GM12891 (cell line): ENCODE measurements at regions not wholly inside any gene's neighbourhood (a gene's known extent, or its start where the extent isn't known, plus 50 kb on each side); places are given as distances from the start of the nearest gene placed in this dataset.
"Not testable (repeated sequence)": the region's sequence is repeated elsewhere in the genome, so short reads cannot be mapped to it uniquely, and the experiment has no call there.

Experiments used
- DNase-seq: peaks from one replicate; pipeline ENCODE4 v3.0.0; 2011; ENCODE audit warnings: low spot score; ENCODE audit not compliant: insufficient read length
- FAIRE-seq: peaks from 2 replicates; lab custom pipeline; 2011; peaks lifted over from hg19 to GRCh38; lab: Jason Lieb, UNC
- PAX5 ChIP-seq: IDR thresholded peaks from 2 replicates; pipeline ENCODE4 v1.6.1; 2011; ENCODE audit warnings: low read length, moderate library complexity, mild to moderate bottlenecking; ENCODE audit not compliant: insufficient read depth, severe bottlenecking
- POLR2A ChIP-seq: IDR thresholded peaks from 2 replicates; pipeline ENCODE4 v1.6.1; 2011; ENCODE audit warnings: low read depth, low read length, control low read depth
- POLR2AphosphoS5 ChIP-seq: IDR thresholded peaks from 2 replicates; pipeline ENCODE4 v1.6.1; 2011; ENCODE audit warnings: low read depth, low read length, control low read depth
- POU2F2 ChIP-seq: IDR thresholded peaks from 2 replicates; pipeline ENCODE4 v1.6.1; 2011; ENCODE audit warnings: low read depth, mild to moderate bottlenecking, control low read depth, low read length, moderate library complexity
- SPI1 ChIP-seq: IDR thresholded peaks from 2 replicates; pipeline ENCODE4 v1.6.1; 2011; ENCODE audit warnings: low read depth, low read length, control low read depth
- TAF1 ChIP-seq: IDR thresholded peaks from 2 replicates; pipeline ENCODE4 v1.6.1; 2011; ENCODE audit warnings: low read depth, low read length, control low read depth

GRCh38 chr3:10653866-10654611 lies 148.7 kb upstream of the ATP2B2 start:
- TF ChIP-seq POLR2A = no peak
- TF ChIP-seq PAX5 = no peak
- no peak for TF ChIP-seq POU2F2
- no peak for TF ChIP-seq SPI1
- TF ChIP-seq POLR2AphosphoS5 = no peak
- no peak for TF ChIP-seq TAF1
- DNase-seq (no peak), FAIRE-seq (no peak)

- no peak for TF ChIP-seq POLR2A
- no peak for TF ChIP-seq TAF1
- TF ChIP-seq SPI1 = no peak
- TF ChIP-seq PAX5 = no peak
- TF ChIP-seq POLR2AphosphoS5 = no peak
- TF ChIP-seq POU2F2 = no peak
- DNase-seq (no peak), FAIRE-seq (no peak)
Observed at GRCh38 chr3:10655105-10655504, 149.7 kb upstream of the ATP2B2 start.

- DNase-seq, FAIRE-seq: not testable (repeated sequence)
Observed at GRCh38 chr3:10657339-10657738, 152.0 kb upstream of the ATP2B2 start.

- DNase-seq (no peak), FAIRE-seq (no peak)
- TF ChIP-seq POLR2A (no peak), POLR2AphosphoS5 (no peak), PAX5 (no peak), TAF1 (no peak), SPI1 (no peak), POU2F2 (no peak)
Observed at GRCh38 chr3:10665592-10665991, 150.4 kb upstream of the SLC6A11 start.

- DNase-seq (no peak), FAIRE-seq (no peak)
Observed at GRCh38 chr3:10666621-10667020, 149.4 kb upstream of the SLC6A11 start.

GRCh38 chr3:10667269-10667668 lies 148.8 kb upstream of the SLC6A11 start:
- TF ChIP-seq PAX5 = no peak
- TF ChIP-seq SPI1 = no peak
- TF ChIP-seq POU2F2 = no peak
- no peak for TF ChIP-seq POLR2AphosphoS5
- no peak for TF ChIP-seq TAF1
- TF ChIP-seq POLR2A = no peak
- DNase-seq = no peak
- no peak for FAIRE-seq

More at GRCh38 chr3:10666621-10667020, 149.4 kb upstream of the SLC6A11 start:
- no peak for TF ChIP-seq POLR2AphosphoS5
- no peak for TF ChIP-seq SPI1
- no peak for TF ChIP-seq TAF1
- TF ChIP-seq PAX5 = no peak
- TF ChIP-seq POU2F2 = no peak
- no peak for TF ChIP-seq POLR2A

- DNase-seq (no peak), FAIRE-seq (no peak)
- TF ChIP-seq TAF1 (no peak), POLR2AphosphoS5 (no peak), PAX5 (no peak), SPI1 (no peak)
Observed at GRCh38 chr3:10667901-10668476, 148.0 kb upstream of the SLC6A11 start.

GRCh38 chr3:10669490-10670048 lies 146.5 kb upstream of the SLC6A11 start:
- TF ChIP-seq POLR2A = no peak
- no peak for TF ChIP-seq SPI1
- TF ChIP-seq POU2F2 = no peak
- TF ChIP-seq TAF1 = no peak
- TF ChIP-seq POLR2AphosphoS5 = no peak
- no peak for TF ChIP-seq PAX5
- DNase-seq = no peak
- FAIRE-seq = no peak

GRCh38 chr3:10672422-10672821 lies 143.6 kb upstream of the SLC6A11 start:
- FAIRE-seq (no peak), DNase-seq (no peak)
- TF ChIP-seq PAX5 = no peak
- no peak for TF ChIP-seq TAF1
- no peak for TF ChIP-seq SPI1
- no peak for TF ChIP-seq POLR2AphosphoS5

- FAIRE-seq (no peak), DNase-seq (no peak)
- TF ChIP-seq POU2F2 = no peak
- no peak for TF ChIP-seq TAF1
- TF ChIP-seq PAX5 = no peak
- TF ChIP-seq SPI1 = no peak
- TF ChIP-seq POLR2AphosphoS5 = no peak
- TF ChIP-seq POLR2A = no peak
Observed at GRCh38 chr3:10674578-10674977, 141.4 kb upstream of the SLC6A11 start.
